DND-41 (cell line): ENCODE measurements at regions not wholly inside any gene's neighbourhood (a gene's known extent, or its start where the extent isn't known, plus 50 kb on each side); places are given as distances from the start of the nearest gene placed in this dataset.
"Not testable (repeated sequence)": the region's sequence is repeated elsewhere in the genome, so short reads cannot be mapped to it uniquely, and the experiment has no call there.

Experiments
- ATAC-seq: fragments of 200-7000 bp; cut with Tn5 transposase; 3 replicates; pipeline ENCODE4 v1.9.1; 2021; ENCODE audit warnings: low read depth; ENCODE audit not compliant: insufficient read depth
- DNase-seq: peaks from one replicate; pipeline ENCODE4 v3.0.0-alpha.2; 2020
- H2AFZ ChIP-seq: 2 replicates; pipeline ENCODE4 v1.6.0; 2012; ENCODE audit warnings: low read depth, low read length
- H3K27ac ChIP-seq: 2 replicates; pipeline ENCODE4 v1.5.1; 2012; ENCODE audit warnings: low read length, inconsistent platforms
- H3K27me3 ChIP-seq: fragments of 200-600 bp; sonication (generic); 2 replicates; pipeline ENCODE4 v1.6.0; 2012; ENCODE audit warnings: low read length, mild to moderate bottlenecking, inconsistent platforms; ENCODE audit not compliant: insufficient read depth, poor library complexity
- H3K36me3 ChIP-seq: 2 replicates; pipeline ENCODE4 v1.5.1; 2012; ENCODE audit warnings: low read length, inconsistent platforms; ENCODE audit not compliant: insufficient read depth
- H3K4me1 ChIP-seq: 2 replicates; pipeline ENCODE4 v1.5.1; 2012; ENCODE audit warnings: mild to moderate bottlenecking, low read length; ENCODE audit not compliant: insufficient read depth
- H3K4me2 ChIP-seq: 2 replicates; pipeline ENCODE4 v1.6.0; 2012; ENCODE audit warnings: mild to moderate bottlenecking, moderate library complexity, low read length, inconsistent platforms; ENCODE audit not compliant: insufficient read depth
- H3K4me3 ChIP-seq, 2 experiments: fragments of 200-600 bp in 1 of 2; shearing (Covaris generic) in 1 of 2; 2 replicates each; pipeline ENCODE4 v1.5.1; 2012 to 2016; ENCODE audit warnings: inconsistent platforms in 2 of 2, low read length in 2 of 2, mild to moderate bottlenecking in 2 of 2, low read depth in 1 of 2, moderate library complexity in 1 of 2
- H3K79me2 ChIP-seq: 2 replicates; pipeline ENCODE4 v1.6.0; 2012; ENCODE audit warnings: low read length, inconsistent platforms; ENCODE audit not compliant: insufficient read depth
- H3K9ac ChIP-seq: 2 replicates; pipeline ENCODE4 v1.6.0; 2012; ENCODE audit warnings: low read depth, mild to moderate bottlenecking, inconsistent platforms, low read length, moderate library complexity
- H3K9me3 ChIP-seq: 2 replicates; pipeline ENCODE4 v1.5.1; 2012; ENCODE audit warnings: low read length, moderate library complexity, mild to moderate bottlenecking, inconsistent platforms; ENCODE audit not compliant: insufficient read depth, severe bottlenecking
- H4K20me1 ChIP-seq: 2 replicates; pipeline ENCODE4 v1.6.0; 2012; ENCODE audit warnings: low read length; ENCODE audit not compliant: insufficient read depth
- CTCF ChIP-seq: IDR thresholded peaks from 2 replicates; pipeline ENCODE4 v1.5.1; 2012; ENCODE audit warnings: borderline replicate concordance, low read length, moderate library complexity, mild to moderate bottlenecking; ENCODE audit not compliant: poor library complexity, severe bottlenecking; ENCODE audit errors: extremely low read depth
- EZH2 ChIP-seq: IDR thresholded peaks from 3 replicates; pipeline ENCODE4 v1.6.1; 2012; ENCODE audit warnings: borderline replicate concordance, low read depth, mild to moderate bottlenecking, moderate library complexity, low read length, inconsistent platforms; ENCODE audit not compliant: severe bottlenecking

- H3K4me1 ChIP-seq, result no peaks in the 10 kb centered on the region
- no peaks in the 10 kb centered on the region for H3K27me3 ChIP-seq
- no peak overlapping the region for H3K4me3 ChIP-seq
- no peak overlapping the region for H3K27ac ChIP-seq
- no peak for ATAC-seq
- no peaks in the 10 kb centered on the region for H3K9me3 ChIP-seq
- no peaks in the 10 kb centered on the region for H3K79me2 ChIP-seq
- DNase-seq, result no peak
- H3K9ac ChIP-seq, result no peak overlapping the region
- no peak for TF ChIP-seq CTCF
- no peak for TF ChIP-seq EZH2
- H3K36me3 ChIP-seq, result no peaks in the 10 kb centered on the region
- H2AFZ ChIP-seq, result no peak overlapping the region
- H3K4me2 ChIP-seq, result no peak overlapping the region
- no peaks in the 10 kb centered on the region for H4K20me1 ChIP-seq
These were observed 139.7 kb upstream of the TFPI start for GRCh38 chr2:187693923-187694322.

- not testable (repeated sequence) for DNase-seq, H3K9me3 ChIP-seq, H3K4me1 ChIP-seq, H3K79me2 ChIP-seq, H3K27ac ChIP-seq, H3K27me3 ChIP-seq, ATAC-seq, H3K4me3 ChIP-seq, H3K4me2 ChIP-seq, H4K20me1 ChIP-seq, H2AFZ ChIP-seq, H3K36me3 ChIP-seq, H3K9ac ChIP-seq
These were observed 142.4 kb upstream of the TFPI start for GRCh38 chr2:187696644-187697043.

- H3K27me3 ChIP-seq, result no peaks in the 10 kb centered on the region
- ATAC-seq, result no peak
- no peak for TF ChIP-seq EZH2
- TF ChIP-seq CTCF, result no peak
These were observed 144.3 kb upstream of the TFPI start for GRCh38 chr2:187698374-187699110.

GRCh38 chr2:187702157-187702556 is 147.9 kb upstream of the TFPI start:
- no peak overlapping the region for H3K9ac ChIP-seq
- no peaks in the 10 kb centered on the region for H3K79me2 ChIP-seq
- no peaks in the 10 kb centered on the region for H3K9me3 ChIP-seq
- no peak overlapping the region for H3K4me3 ChIP-seq
- H3K27ac ChIP-seq, result no peak overlapping the region
- H3K4me1 ChIP-seq, result no peaks in the 10 kb centered on the region
- ATAC-seq (no peak), DNase-seq (no peak)
- H3K4me2 ChIP-seq, result no peak overlapping the region
- H3K27me3 ChIP-seq, result no peaks in the 10 kb centered on the region
- no peak for TF ChIP-seq CTCF
- TF ChIP-seq EZH2, result no peak
- H4K20me1 ChIP-seq, result no peaks in the 10 kb centered on the region
- no peaks in the 10 kb centered on the region for H3K36me3 ChIP-seq
- H2AFZ ChIP-seq, result no peak overlapping the region

More at GRCh38 chr2:187698374-187699110, 144.3 kb upstream of the TFPI start:
- H2AFZ ChIP-seq, result no peak overlapping the region
- no peaks in the 10 kb centered on the region for H3K9me3 ChIP-seq
- H4K20me1 ChIP-seq, result no peaks in the 10 kb centered on the region
- H3K36me3 ChIP-seq, result no peaks in the 10 kb centered on the region
- DNase-seq, result no peak
- H3K27ac ChIP-seq, result no peak overlapping the region
- H3K4me2 ChIP-seq, result no peak overlapping the region
- no peaks in the 10 kb centered on the region for H3K79me2 ChIP-seq
- H3K4me3 ChIP-seq, result no peak overlapping the region
- H3K9ac ChIP-seq, result no peak overlapping the region
- no peaks in the 10 kb centered on the region for H3K4me1 ChIP-seq
